HG03095 (cell line): ENCODE measurements at regions not wholly inside any gene's neighbourhood (a gene's known extent, or its start where the extent isn't known, plus 50 kb on each side); places are given as distances from the start of the nearest gene placed in this dataset.

Experiments used
- ATAC-seq: cut with Tn5 transposase; IDR thresholded peaks from one replicate; pipeline ENCODE4 v1.9.1; 2021; ENCODE audit warnings: moderate library complexity; ENCODE audit not compliant: unreplicated experiment

GRCh38 chr19:27754700-27755099 is 1458.3 kb downstream of the UQCRFS1 start:
- ATAC-seq = no peak

GRCh38 chr19:27753622-27754021 is 1459.3 kb downstream of the UQCRFS1 start:
- no peak for ATAC-seq

GRCh38 chr19:27752530-27753184 is 1460.3 kb downstream of the UQCRFS1 start:
- ATAC-seq = no peak

- no peak for ATAC-seq
Observed at GRCh38 chr19:27751044-27751391, 1461.9 kb downstream of the UQCRFS1 start.

- no peak for ATAC-seq
Observed at GRCh38 chr19:27750391-27751043, 1462.4 kb downstream of the UQCRFS1 start.

GRCh38 chr19:27748551-27749152 is 1464.3 kb downstream of the UQCRFS1 start:
- ATAC-seq = no peak

GRCh38 chr19:27746691-27747380 is 1466.1 kb downstream of the UQCRFS1 start:
- ATAC-seq = no peak

- ATAC-seq = no peak
Observed at GRCh38 chr19:27745978-27746542, 1466.9 kb downstream of the UQCRFS1 start.

- ATAC-seq = no peak
Observed at GRCh38 chr19:27744926-27745768, 1467.8 kb downstream of the UQCRFS1 start.

- no peak for ATAC-seq
Observed at GRCh38 chr19:27742041-27742440, 1470.9 kb downstream of the UQCRFS1 start.

- no peak for ATAC-seq
Observed at GRCh38 chr19:27741236-27741635, 1471.7 kb downstream of the UQCRFS1 start.

GRCh38 chr19:27740396-27740795 is 1472.6 kb downstream of the UQCRFS1 start:
- no peak for ATAC-seq

- ATAC-seq = no peak
Observed at GRCh38 chr19:27738569-27739193, 1474.3 kb downstream of the UQCRFS1 start.

GRCh38 chr19:27736225-27736624 is 1476.7 kb downstream of the UQCRFS1 start:
- ATAC-seq = no peak

- ATAC-seq = no peak
Observed at GRCh38 chr19:27735314-27735713, 1477.6 kb downstream of the UQCRFS1 start.

- no peak for ATAC-seq
Observed at GRCh38 chr19:27734496-27735220, 1478.3 kb downstream of the UQCRFS1 start.

GRCh38 chr19:27733551-27734266 is 1479.2 kb downstream of the UQCRFS1 start:
- ATAC-seq = no peak

GRCh38 chr19:27729332-27729731 is 1483.6 kb downstream of the UQCRFS1 start:
- ATAC-seq = no peak

GRCh38 chr19:27722625-27723024 is 1490.3 kb downstream of the UQCRFS1 start:
- ATAC-seq = no peak
